A549 (cell line): ENCODE measurements at regions not wholly inside any gene's neighbourhood (a gene's known extent, or its start where the extent isn't known, plus 50 kb on each side); places are given as distances from the start of the nearest gene placed in this dataset.
"Not testable (repeated sequence)": the region's sequence is repeated elsewhere in the genome, so short reads cannot be mapped to it uniquely, and the experiment has no call there.

Source experiments
- BCL3 ChIP-seq: fragments of >200 bp; sonication (Bioruptor Twin); formaldehyde crosslinking; IDR thresholded peaks from 3 replicates; pipeline ENCODE4 v1.6.1; 2016
- FOSL2 ChIP-seq, 2 experiments: fragments of 450-650 bp in 1 of 2; fragments of >200 bp in 1 of 2; sonication (Bioruptor Twin) in 1 of 2; formaldehyde crosslinking; IDR thresholded peaks; 2 replicates each; pipeline versions ENCODE4 v1.5.0 to v1.6.1; 2016 to 2020; ENCODE audit warnings: mild to moderate bottlenecking in 1 of 2, moderate library complexity in 1 of 2
- HOXA7 ChIP-seq: fragments of 250-450 bp; sonication (Bioruptor Pico); IDR thresholded peaks from 2 replicates; pipeline ENCODE4 v1.5.0; 2020; ENCODE audit warnings: mild to moderate bottlenecking, moderate library complexity
- RAD21 ChIP-seq, 2 experiments: fragments of >200 bp in 1 of 2; sonication (Bioruptor Twin) in 1 of 2; formaldehyde crosslinking in 1 of 2; IDR thresholded peaks in 1 of 2; conservative IDR thresholded peaks in 1 of 2; 2 replicates in 1 of 2; 3 replicates in 1 of 2; pipeline ENCODE4 v1.6.1; 2012 to 2018; ENCODE audit warnings: inconsistent platforms in 1 of 2
- TP53 ChIP-seq: fragments of 250-450 bp; sonication (Bioruptor Pico); IDR thresholded peaks from 2 replicates; pipeline ENCODE4 v1.5.0; 2021; ENCODE audit warnings: mild to moderate bottlenecking, moderate library complexity
- ZC3H11A ChIP-seq: fragments of 450-650 bp; IDR thresholded peaks from 2 replicates; pipeline ENCODE4 v1.6.1; 2014; ENCODE audit warnings: antibody characterized with exemption, mild to moderate bottlenecking
- TF ChIP-seq, protein P1 (sequence below): fragments of >200 bp; sonication (Bioruptor Twin); formaldehyde crosslinking; IDR thresholded peaks from 2 replicates; pipeline ENCODE4 v1.6.1; 2016
- TF ChIP-seq, protein P2 (sequence below): fragments of >200 bp; sonication (Bioruptor Twin); formaldehyde crosslinking; IDR thresholded peaks from 3 replicates; pipeline ENCODE4 v1.5.1; 2016

DNA sequence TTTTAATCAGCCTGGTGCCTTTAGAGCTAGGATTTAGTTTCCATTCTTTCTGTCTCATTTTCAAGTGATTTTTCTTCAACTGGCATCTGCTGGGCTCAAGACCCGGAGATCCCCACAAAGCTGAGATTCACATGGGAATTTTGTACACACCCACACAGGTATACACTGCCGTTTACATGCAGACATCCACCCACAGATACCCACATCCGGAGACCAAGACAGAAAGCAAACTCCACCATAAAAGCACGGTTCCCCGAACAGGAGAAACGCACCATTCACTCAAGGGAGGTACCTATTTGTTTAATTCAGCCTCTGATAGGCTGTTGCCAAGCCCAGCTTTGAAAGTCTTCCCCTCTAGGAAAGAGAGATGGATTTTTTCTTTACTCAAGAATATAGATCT, 87.2 kb downstream of the ART5 start:
- TF ChIP-seq, protein P1, sequence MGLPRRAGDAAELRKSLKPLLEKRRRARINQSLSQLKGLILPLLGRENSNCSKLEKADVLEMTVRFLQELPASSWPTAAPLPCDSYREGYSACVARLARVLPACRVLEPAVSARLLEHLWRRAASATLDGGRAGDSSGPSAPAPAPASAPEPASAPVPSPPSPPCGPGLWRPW: not testable (repeated sequence)
- not testable (repeated sequence) for TF ChIP-seq BCL3; ZC3H11A; HOXA7; TP53 (CRISPR knock-in tag); FOSL2 (IDR thresholded peaks at IDR 0.05); FOSL2 (CRISPR knock-in tag; IDR thresholded peaks at IDR 0.05); RAD21 (conservative IDR thresholded peaks at IDR 0.05 in 1 of 2, IDR thresholded peaks at IDR 0.05 in 1 of 2)
- TF ChIP-seq, protein P2, sequence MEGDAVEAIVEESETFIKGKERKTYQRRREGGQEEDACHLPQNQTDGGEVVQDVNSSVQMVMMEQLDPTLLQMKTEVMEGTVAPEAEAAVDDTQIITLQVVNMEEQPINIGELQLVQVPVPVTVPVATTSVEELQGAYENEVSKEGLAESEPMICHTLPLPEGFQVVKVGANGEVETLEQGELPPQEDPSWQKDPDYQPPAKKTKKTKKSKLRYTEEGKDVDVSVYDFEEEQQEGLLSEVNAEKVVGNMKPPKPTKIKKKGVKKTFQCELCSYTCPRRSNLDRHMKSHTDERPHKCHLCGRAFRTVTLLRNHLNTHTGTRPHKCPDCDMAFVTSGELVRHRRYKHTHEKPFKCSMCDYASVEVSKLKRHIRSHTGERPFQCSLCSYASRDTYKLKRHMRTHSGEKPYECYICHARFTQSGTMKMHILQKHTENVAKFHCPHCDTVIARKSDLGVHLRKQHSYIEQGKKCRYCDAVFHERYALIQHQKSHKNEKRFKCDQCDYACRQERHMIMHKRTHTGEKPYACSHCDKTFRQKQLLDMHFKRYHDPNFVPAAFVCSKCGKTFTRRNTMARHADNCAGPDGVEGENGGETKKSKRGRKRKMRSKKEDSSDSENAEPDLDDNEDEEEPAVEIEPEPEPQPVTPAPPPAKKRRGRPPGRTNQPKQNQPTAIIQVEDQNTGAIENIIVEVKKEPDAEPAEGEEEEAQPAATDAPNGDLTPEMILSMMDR: not testable (repeated sequence)
